Hepatocyte (in vitro differentiated cells): ENCODE measurements at regions not wholly inside any gene's neighbourhood (a gene's known extent, or its start where the extent isn't known, plus 50 kb on each side); places are given as distances from the start of the nearest gene placed in this dataset.
A peak's percentile ranks its signal among the peaks of the same experiment; 100 is the strongest.

Source experiments
- DNase-seq: peaks from one replicate; pipeline ENCODE4 v3.0.0-alpha.2; 2016; ENCODE audit warnings: low spot score
- H2AFZ ChIP-seq: fragments of 200-600 bp; sonication (generic); 2 replicates; pipeline ENCODE4 v1.6.0; 2016; ENCODE audit warnings: antibody characterized with exemption, mild to moderate bottlenecking
- H3K27ac ChIP-seq: fragments of 200-600 bp; sonication (generic); 2 replicates; pipeline ENCODE4 v1.5.1; 2016; ENCODE audit warnings: mild to moderate bottlenecking
- H3K27me3 ChIP-seq: fragments of 200-600 bp; sonication (generic); 2 replicates; pipeline ENCODE4 v1.6.1; 2016
- H3K36me3 ChIP-seq: fragments of 200-600 bp; sonication (generic); replicated peaks from 2 replicates; pipeline ENCODE4 v1.5.1; 2016; ENCODE audit warnings: low read depth; ENCODE audit not compliant: insufficient read depth
- H3K4me1 ChIP-seq: fragments of 200-600 bp; sonication (generic); 2 replicates; pipeline ENCODE4 v1.5.1; 2016; ENCODE audit warnings: mild to moderate bottlenecking, moderate library complexity; ENCODE audit not compliant: insufficient read depth
- H3K4me2 ChIP-seq: fragments of 200-600 bp; sonication (generic); 2 replicates; pipeline ENCODE4 v1.6.0; 2016
- H3K4me3 ChIP-seq: fragments of 200-600 bp; sonication (generic); 2 replicates; pipeline ENCODE4 v1.5.1; 2016; ENCODE audit warnings: mild to moderate bottlenecking
- H3K79me2 ChIP-seq: fragments of 200-600 bp; sonication (generic); 2 replicates; pipeline ENCODE4 v1.6.0; 2017; ENCODE audit warnings: mild to moderate bottlenecking
- H3K9me2 ChIP-seq: fragments of 200-600 bp; sonication (generic); replicated peaks from 2 replicates; pipeline ENCODE4 v1.6.0; 2017; ENCODE audit warnings: mild to moderate bottlenecking; ENCODE audit not compliant: insufficient read depth
- H3K9me3 ChIP-seq: fragments of 200-600 bp; sonication (generic); 2 replicates; pipeline ENCODE4 v1.5.1; 2016; ENCODE audit warnings: low read depth, mild to moderate bottlenecking
- H4K20me1 ChIP-seq: fragments of 200-600 bp; sonication (generic); 2 replicates; pipeline ENCODE4 v1.6.0; 2016; ENCODE audit warnings: mild to moderate bottlenecking; ENCODE audit not compliant: insufficient read depth, poor library complexity, severe bottlenecking
- CTCF ChIP-seq: fragments of 200-600 bp; sonication (generic); IDR thresholded peaks from 2 replicates; pipeline ENCODE4 v1.5.1; 2016; ENCODE audit warnings: antibody characterized with exemption, mild to moderate bottlenecking; ENCODE audit not compliant: poor library complexity
- EZH2 ChIP-seq: fragments of 200-600 bp; sonication (generic); IDR thresholded peaks from 2 replicates; pipeline ENCODE4 v1.6.1; 2016; ENCODE audit warnings: antibody characterized with exemption, mild to moderate bottlenecking, borderline replicate concordance
- EZH2phosphoT487 ChIP-seq: fragments of 200-600 bp; sonication (generic); IDR thresholded peaks from one replicate; pipeline ENCODE4 v1.6.1; 2018; ENCODE audit warnings: antibody characterized with exemption, mild to moderate bottlenecking, low read depth, moderate library complexity; ENCODE audit not compliant: unreplicated experiment, severe bottlenecking
- WGBS: methylation state at CpG from one replicate; pipeline ENCODE4 v1.1.6; 2016; ENCODE audit warnings: low lambda C conversion rate; ENCODE audit errors: missing lambda C conversion rate; 5-methylcytosine and 5-hydroxymethylcytosine counted together

- H3K4me3 ChIP-seq, result no peak overlapping the region
- H3K4me2 ChIP-seq, result no peak overlapping the region
- no peaks in the 10 kb centered on the region for H3K9me2 ChIP-seq
- TF ChIP-seq CTCF (no peak), EZH2 (no peak), EZH2phosphoT487 (no peak)
- H3K27ac ChIP-seq, result no peak overlapping the region
- peaks cover 12% of the 10 kb centered on the region for H3K27me3 ChIP-seq
- no peaks in the 10 kb centered on the region for H3K4me1 ChIP-seq
- no peak for DNase-seq
- H3K36me3 ChIP-seq, result no peaks in the 10 kb centered on the region
- no peak overlapping the region for H2AFZ ChIP-seq
- 65% methylated on average over 7 of the region's 7 CpGs for WGBS
- H3K9me3 ChIP-seq, result no peaks in the 10 kb centered on the region
- no peaks in the 10 kb centered on the region for H3K79me2 ChIP-seq
- no peaks in the 10 kb centered on the region for H4K20me1 ChIP-seq
Measured at GRCh38 chr3:182261041-182261440, 532.3 kb upstream of the ATP11B start.

DNA sequence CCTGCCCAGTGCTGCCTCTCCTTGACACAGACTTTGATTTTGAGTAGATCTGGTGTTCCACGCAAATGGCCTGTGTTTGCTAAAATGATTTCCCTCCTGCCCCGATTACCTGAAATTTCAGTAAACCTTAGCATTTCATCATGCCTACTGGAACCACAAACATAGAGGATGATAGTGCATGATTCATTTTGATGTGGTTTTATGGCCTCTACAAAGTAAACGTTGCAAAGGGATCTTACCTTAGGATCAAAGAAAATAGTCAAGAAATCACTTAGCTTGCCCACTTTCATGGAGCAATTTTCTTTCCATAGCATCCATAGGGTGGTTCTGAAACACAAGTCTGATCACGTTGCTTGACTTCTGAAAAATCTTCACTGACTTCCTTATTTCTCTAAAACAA lies 524.6 kb upstream of the ATP11B start:
- Histone ChIP-seq H3K36me3 (no peaks in the 10 kb centered on the region), H3K79me2 (no peaks in the 10 kb centered on the region), H3K27me3 (no peaks in the 10 kb centered on the region), H3K4me2 (no peak overlapping the region), H3K4me1 (no peaks in the 10 kb centered on the region), H2AFZ (no peak overlapping the region), H4K20me1 (no peaks in the 10 kb centered on the region), H3K9me2 (no peaks in the 10 kb centered on the region), H3K27ac (no peak overlapping the region), H3K4me3 (no peak overlapping the region), H3K9me3 (no peaks in the 10 kb centered on the region)
- TF ChIP-seq CTCF, result no peak
- TF ChIP-seq EZH2phosphoT487, result no peak
- no peak for TF ChIP-seq EZH2
- no peak for DNase-seq
- WGBS, result 86% methylated on average over 4 of the region's 4 CpGs

DNA sequence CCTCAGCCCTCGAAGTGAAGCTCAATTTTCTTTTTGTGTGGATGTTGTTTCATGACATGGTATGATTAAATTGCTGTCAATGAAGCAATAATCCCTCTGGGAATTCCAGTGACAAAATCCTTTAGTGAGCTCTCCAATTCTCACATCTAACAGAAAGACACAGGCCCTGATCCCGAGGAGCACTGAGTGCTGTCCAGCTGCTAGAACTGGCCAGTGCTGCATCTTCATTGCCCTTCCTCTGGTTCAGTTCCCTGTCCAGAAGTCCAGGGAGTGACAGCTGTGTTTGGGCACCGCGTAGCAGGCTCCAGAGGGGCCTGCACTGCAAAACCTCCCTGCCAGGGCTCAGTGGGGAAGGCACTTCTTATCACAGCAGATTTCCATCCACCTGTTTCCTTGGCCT lies 516.8 kb upstream of the ATP11B start:
- Histone ChIP-seq H3K4me3 (no peak overlapping the region), H4K20me1 (no peaks in the 10 kb centered on the region), H3K79me2 (no peaks in the 10 kb centered on the region), H3K36me3 (no peaks in the 10 kb centered on the region), H3K4me2 (no peak overlapping the region), H2AFZ (no peak overlapping the region), H3K9me3 (no peaks in the 10 kb centered on the region), H3K27me3 (no peaks in the 10 kb centered on the region), H3K27ac (no peak overlapping the region), H3K4me1 (no peaks in the 10 kb centered on the region), H3K9me2 (no peaks in the 10 kb centered on the region)
- TF ChIP-seq EZH2 (no peak), CTCF (no peak), EZH2phosphoT487 (no peak)
- no peak for DNase-seq
- whole genome bisulfite sequencing, result 71% methylated on average over 4 of the region's 4 CpGs

DNA sequence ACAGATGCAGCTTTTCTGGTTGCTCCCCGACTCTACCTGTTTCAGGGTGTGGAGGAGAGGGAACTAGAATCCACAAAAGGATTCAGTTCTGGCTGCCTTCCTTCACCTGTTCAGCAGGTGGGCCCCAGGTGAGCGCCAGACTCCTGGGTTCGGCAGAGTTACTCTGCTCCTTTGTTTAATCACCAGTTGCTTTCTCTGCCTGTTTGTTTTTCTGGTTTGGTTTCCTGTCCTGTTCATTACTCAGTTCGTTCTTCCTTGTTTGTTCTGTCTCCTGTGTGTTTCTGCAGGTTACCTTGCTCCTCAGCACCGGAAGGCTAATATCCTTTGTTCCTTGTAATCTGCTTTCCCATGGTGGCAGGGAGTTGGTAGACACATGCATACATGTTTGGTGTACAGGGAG lies 508.5 kb upstream of the ATP11B start:
- WGBS, result 30% methylated on average over 5 of the region's 5 CpGs

More for the DNA sequence above, 508.5 kb upstream of the ATP11B start:
- no peaks in the 10 kb centered on the region for H3K79me2 ChIP-seq
- H3K4me1 ChIP-seq, result no peaks in the 10 kb centered on the region
- no peaks in the 10 kb centered on the region for H3K36me3 ChIP-seq
- H3K9me2 ChIP-seq, result no peaks in the 10 kb centered on the region
- no peaks in the 10 kb centered on the region for H3K27me3 ChIP-seq
- TF ChIP-seq EZH2phosphoT487 (no peak), EZH2 (peak; percentile 36)
- no peaks in the 10 kb centered on the region for H4K20me1 ChIP-seq
- peak overlapping the region; percentile 11 for H2AFZ ChIP-seq
- H3K4me3 ChIP-seq, result no peak overlapping the region
- H3K4me2 ChIP-seq, result peak overlapping the region; percentile 58
- H3K9me3 ChIP-seq, result no peaks in the 10 kb centered on the region
- peak overlapping the region; percentile 41 for H3K27ac ChIP-seq
- DNase-seq, result peak; percentile 6
